HG03060 (cell line): ENCODE measurements at regions not wholly inside any gene's neighbourhood (a gene's known extent, or its start where the extent isn't known, plus 50 kb on each side); places are given as distances from the start of the nearest gene placed in this dataset.
"Not testable (repeated sequence)": the region's sequence is repeated elsewhere in the genome, so short reads cannot be mapped to it uniquely, and the experiment has no call there.

Source experiments
- ATAC-seq: cut with Tn5 transposase; IDR thresholded peaks from one replicate; pipeline ENCODE4 v1.9.1; 2021; ENCODE audit warnings: low read depth, moderate number of reproducible peaks; ENCODE audit not compliant: unreplicated experiment

DNA sequence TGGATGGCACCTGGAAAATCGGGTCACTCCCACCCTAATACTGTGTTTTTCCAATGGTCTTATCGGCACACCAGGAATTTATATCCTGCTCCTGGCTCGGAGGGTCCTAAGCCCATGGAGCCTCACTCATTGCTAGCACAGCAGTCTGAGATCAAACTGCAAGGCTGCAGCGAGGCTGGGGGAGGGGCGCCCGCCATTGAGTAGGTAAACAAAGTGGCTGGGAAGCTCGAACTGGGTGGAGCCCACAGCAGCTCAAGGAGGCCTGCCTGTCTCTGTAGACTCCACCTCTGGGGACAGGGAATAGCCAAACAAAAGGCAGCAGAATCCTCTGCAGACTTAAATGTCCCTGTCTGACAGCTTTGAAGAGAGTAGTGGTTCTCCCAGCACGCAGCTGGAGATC is 607.0 kb downstream of the LMO7 start:
- not testable (repeated sequence) for ATAC-seq

DNA sequence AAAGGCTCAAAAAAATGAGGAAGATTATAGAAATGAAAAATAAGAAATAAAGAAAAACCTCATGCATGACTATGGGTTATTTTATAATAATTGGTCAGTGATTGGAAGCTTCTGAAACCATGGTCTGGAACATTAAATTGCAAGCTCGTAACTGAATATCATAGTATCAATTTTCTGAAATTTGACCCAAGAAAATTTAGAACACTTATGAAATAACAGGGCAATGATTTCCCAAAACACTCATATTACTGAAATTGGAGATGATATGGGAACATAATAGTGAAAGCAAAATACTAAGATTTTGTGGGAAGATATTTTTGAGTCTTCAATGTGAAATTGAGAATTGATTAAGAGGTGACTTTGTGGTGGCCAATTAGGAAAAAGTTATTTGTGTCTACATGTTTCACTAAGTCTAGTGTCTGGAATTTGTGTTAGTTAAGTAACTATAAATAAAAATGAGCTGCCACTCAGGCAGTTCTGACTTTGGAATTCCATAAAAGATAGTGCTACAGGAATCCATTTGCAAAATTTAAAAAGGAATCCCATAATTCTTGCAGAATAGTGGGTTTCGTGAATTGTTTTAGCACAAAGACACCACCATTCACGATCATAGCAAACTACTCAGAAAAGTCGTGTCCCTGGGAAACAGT is 603.0 kb downstream of the LMO7 start:
- no peak for ATAC-seq

DNA sequence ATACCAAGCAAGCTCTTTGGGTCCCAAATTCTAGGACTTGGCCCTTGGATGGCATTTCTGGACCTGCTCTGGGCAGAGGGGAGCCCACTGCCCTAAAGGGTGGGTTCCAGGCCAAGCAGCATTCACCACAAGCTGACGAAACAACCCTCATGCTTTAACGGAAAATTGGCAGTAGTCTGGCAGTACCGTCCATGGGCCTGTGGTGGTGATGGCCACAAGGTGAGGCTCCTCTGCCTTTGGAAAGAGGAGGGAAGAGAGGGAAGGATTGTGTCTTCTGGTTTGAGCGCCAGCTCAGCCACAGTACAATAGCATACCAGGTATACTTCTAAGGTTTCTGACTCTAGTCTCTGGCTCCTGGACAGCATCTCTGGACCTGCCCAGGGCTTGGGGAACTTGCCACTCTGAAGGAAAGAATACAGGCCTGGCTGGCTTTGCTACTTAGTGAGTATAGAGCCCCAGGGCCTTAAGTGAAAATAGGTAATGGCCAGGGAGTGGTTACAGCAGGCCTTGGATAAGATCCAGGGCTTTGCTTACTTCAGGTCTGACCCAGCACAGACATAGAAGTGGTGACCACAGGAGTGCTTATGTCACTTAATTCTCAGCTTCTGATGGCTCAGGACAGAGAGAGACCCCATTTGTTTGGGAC is 595.5 kb downstream of the LMO7 start:
- no peak for ATAC-seq

DNA sequence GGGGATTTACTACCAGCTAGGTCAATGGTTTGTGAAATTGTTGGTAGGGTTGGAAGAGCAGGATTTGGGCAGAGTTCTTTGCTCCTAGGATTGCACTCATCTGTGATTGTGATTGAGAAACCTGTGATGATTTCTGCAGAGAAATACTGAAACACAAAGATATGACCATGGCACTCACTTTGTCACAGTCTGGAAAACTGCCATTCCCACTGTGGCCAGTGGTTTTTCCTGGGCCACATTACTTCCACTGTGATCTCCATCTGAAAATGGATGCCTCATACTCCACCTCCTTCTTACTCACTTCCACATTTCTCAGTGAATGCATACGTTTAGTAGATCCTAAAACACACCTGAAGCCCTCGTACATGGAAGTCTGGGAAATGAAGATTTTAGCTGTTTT is 593.2 kb downstream of the LMO7 start:
- ATAC-seq = no peak

DNA sequence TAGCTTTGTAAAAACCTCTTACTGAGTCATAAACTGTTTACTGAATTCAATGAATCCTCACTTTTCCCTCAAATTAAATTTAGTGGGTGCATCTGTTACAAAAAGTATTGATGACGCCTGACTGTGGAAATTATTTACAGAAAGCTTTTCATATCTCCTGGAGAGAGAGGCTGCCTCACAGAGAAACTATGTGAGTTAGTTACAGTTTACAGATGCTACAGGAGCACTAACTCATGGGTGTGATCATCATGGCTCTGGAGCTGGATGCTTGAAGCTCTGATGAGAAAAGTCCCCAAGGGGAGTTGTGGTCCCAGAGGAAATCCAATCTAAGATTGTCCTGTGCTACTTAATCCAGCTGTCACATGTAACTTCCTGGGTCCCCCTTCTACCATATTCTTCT is 590.8 kb downstream of the LMO7 start:
- ATAC-seq = no peak

DNA sequence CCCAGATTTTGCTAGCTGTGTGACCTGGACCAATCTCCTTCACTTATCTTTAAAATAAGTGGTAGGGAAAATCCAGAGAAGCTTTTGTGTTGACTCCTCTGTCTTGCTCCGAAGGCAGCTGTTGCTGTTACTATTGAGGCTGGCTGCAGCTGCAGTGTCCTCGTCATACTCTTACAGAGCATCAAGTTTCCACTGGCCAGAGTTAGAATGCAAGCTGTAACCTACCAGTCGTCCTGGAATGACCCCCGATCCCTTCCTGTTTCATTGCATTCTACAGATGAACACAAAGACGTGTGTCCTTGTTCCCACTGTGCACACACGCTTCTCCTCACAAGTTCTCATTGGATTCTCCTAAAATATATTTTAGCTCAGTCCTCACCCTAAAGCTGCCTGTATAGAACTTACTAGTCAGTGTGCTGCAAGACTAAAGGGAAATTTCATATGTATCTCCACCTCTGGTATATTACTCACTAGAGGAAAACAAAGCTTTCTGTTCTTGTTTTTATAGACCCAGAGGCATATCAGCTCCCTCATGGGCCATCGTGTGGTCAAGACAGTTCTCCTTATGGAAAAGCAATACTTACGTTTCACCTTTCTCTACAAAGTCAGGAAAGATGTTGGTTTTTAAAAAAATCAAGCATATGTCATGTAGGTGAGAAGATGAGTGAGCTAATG is 589.8 kb downstream of the LMO7 start:
- no peak for ATAC-seq

DNA sequence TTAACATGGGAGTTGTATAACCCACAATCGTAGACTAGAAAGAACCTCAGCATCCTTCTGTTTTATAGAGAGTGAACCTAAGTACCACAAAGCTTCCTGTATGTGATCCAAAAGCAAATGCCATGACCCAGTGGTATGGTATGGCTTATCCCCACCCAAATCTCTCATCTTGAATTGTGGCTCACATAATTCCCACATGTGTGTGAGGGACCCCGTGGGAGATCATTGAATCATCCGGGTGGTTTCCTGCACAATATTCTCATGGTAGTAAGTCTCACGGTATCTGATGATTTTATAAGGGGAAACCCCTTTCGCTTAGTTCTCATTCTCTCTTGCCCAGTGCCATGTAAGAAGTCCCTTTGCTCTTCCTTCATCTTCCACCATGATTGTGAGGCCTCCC is 587.9 kb downstream of the LMO7 start:
- ATAC-seq = no peak

DNA sequence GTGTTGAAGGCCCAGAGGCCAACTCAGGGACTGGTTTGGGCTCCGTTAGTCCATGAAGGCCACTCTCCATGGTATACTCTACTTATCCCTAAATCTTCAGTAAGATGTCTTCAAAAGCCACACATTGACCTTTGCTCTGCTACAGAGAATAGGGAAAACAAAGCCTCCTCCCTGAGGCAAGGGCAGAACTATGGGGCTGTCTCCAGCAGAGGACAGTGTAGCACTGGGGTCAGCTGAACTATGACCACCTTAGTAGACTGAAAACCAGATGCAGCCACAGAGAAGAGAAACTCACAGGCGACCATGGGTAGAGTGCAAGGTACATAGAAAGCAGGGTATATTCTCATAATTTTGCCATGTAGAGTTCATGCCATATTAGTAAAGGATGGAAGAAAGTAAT is 587.4 kb downstream of the LMO7 start:
- ATAC-seq = no peak

DNA sequence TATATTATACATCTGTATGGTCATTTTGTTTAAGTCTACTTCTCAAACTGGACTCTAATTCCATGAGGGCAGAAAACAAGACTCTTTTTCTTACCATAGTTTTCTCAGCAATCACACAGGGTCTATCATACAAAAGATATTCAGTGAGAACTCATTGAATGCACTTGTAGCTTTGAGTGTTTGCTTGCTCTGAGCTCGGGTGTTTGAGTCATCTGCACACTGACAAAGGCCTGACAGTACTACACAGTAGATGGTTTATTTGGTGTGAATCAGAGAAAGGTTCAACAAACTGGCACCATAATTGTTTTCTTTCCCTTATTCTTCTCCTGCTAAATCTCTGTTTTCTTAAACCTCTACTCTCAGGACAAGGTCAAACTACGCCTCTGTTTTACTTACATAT is 586.4 kb downstream of the LMO7 start:
- no peak for ATAC-seq

DNA sequence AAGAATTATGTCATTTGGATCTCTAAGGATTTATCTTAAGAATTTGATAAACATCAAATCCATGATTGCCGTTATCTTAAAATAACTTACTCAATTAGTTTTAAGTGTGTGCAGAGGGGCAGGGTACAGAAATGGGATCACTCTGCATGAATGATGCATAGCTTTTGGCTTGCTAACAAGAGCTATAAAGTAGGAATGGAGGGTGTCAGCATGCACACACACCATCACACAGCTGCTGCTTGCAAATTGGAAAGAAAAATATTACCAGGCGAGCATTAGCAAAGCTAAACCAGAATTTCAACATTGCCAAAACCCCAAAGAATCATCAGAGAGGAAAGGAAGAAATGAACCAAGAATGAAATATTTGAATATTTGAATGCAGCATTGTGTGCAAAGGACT is 580.6 kb downstream of the LMO7 start:
- no peak for ATAC-seq

DNA sequence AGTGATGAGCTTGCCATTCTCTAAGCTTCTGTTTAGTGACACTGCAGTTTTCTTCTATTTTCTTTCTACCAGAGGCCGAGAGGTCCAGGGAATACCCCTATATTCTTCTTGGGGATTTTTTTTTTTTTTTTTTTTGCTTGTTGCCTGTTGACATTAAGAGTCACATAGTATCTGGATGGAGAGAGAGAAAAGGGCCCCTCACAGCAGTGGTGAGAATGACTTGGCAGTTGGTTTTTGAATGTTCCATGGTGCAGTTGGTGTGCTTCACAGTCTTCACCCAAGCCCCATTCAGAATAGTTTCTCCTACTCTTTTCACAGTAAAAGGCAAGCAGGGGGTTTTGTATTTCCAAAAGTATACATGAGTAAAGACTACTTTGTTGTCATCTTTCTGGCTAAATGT is 577.9 kb downstream of the LMO7 start:
- no peak for ATAC-seq

DNA sequence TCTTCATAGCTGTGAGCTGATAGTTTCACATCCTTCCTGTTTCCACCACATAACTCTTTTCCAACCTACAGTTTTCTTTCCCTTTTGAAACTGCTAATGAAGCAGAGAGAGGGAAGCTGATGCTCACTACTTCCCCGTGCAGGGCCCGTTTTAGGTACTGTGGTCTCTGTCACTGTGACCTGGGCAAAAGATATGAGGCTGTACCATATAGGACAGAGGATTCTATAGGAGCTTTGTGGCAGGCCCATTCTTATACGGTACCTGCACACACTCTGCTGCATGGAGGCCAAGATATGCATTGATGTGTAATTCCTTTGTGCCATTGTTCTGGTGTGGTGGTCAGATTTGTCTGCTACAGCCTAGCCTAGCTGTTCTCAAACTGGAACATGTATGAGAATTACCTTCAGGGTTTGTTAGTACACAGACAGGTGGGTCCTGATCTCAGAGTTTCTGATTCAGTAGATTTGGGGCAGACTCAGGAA is 577.3 kb downstream of the LMO7 start:
- no peak for ATAC-seq

DNA sequence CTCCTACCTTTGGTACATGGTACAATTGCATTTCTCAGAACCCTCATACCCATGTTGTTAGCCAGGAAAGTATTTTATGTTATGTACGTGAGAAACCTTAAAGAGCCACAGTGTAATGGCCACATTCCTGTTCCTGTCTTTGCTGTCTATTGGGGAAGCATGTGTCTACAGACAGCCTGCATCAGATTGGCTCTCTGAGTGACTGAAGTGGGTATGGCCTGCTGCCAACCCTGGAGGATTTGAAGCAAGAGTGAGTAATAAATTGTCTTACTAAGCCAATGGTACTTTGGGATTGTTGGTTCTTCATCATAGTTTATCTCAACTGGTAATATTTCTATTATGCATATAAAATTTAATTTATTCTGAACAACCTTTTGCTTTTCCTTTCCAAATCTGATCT is 574.1 kb downstream of the LMO7 start:
- ATAC-seq = no peak

DNA sequence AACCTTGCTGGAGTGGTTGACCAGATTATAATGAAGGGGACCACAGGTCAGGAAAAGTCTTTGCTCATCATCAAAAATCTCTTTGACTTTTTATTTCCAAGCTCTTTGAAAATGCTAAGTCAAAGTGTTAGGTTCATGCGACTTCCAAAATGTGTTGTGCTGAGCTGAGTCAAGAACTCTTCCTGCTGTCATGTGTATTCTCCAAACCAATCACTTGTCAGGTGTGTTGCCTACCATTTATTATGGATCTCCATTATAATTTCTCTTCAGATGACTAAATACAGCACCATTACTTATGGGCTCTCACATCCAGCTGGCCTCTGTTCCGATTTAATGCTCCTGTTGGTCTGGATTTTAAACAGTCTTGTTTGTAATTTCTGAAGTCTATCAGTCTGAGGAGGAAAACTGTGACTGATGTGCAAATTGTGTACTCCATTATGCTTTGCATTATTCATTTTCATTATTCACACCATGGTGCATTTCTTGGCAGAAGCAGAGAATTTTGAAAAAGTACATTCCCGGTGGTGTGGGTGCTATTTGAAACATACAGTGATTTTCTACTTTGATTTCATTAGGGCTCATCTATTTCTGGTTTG is 562.5 kb downstream of the LMO7 start:
- no peak for ATAC-seq

DNA sequence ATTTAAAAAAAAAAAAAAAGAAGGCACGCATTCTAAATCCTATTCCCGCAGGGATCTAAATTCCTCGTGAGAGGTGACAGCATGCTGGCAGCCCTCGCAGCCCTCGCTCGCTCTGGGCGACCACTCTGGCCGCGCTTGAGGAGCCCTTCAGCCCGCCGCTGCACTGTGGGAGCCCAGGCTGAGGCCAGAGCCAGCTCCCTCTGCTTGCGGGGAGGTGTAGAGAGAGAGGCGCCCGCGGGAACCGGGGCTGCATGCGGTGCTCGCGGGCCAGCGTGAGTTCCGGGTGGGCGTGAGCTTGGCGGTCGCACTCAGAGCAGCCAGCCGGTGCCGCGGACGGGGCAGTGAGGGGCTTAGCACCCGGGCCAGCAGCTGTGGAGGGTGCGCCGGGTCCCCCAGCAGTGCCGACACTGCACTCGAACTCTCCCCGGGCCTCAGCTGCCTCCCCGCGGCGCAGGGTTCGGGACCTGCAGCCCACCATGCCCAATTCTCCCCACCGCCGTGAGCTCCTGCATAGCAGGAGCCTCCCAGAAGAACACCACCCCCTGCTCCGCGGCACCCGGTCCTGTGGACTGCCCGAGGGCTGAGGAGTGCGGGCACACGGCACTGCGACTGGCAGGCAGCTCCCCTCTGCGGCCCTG is 553.9 kb downstream of the LMO7 start:
- ATAC-seq = no peak

DNA sequence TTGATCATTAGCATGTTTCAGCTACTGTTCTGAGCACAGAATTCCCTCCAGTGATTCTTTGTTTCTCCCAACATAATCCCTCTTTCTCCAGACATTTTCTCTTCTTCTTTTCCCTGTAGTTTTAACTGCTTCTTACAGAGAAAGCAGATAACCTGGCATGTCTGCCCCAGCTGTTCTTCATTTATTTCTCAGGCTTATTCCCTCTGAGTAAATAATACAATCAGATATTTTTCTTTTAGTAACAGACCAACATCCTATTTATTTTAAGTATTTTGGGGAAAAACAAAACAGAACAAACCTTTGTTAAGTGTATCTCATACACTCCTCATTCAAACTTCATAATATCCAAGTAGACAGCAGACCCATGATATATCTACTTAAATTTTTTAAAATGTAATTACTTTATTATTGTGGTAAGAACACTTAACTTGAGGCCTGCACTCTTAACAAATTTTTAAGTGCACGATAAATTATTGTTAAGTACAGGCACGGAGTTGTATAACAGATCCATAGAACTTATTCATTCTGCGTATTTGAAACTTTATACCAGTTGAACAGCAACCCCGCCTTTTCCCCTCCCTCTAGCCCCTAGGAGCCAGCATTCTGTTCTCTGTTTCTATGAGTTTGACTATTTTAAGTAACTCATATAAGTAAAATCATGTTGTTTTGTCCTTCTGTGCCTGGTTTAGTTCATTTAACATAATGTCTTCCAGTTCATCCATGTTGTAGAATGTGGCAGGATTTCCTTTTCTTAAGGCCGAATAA is 540.0 kb downstream of the LMO7 start:
- no peak for ATAC-seq

DNA sequence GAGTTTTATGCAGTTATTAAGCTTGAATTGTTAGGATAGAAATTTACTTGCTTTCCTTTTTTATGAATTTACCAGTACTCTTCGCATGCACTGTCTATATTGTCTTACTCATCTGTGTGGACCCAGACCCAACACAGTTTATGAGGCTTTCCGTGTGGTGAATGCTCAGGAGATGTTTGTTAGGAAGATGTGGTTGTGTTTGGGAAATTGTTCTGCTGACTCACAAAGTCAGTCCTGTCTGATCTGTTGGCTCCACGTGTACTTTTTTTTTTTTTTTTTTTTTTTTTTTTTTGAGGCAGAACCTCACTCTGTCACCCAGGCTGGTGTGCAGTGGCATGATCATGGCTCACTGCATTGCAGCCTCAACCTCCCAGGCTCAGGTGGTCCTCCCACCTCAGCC is 532.5 kb downstream of the LMO7 start:
- no peak for ATAC-seq

DNA sequence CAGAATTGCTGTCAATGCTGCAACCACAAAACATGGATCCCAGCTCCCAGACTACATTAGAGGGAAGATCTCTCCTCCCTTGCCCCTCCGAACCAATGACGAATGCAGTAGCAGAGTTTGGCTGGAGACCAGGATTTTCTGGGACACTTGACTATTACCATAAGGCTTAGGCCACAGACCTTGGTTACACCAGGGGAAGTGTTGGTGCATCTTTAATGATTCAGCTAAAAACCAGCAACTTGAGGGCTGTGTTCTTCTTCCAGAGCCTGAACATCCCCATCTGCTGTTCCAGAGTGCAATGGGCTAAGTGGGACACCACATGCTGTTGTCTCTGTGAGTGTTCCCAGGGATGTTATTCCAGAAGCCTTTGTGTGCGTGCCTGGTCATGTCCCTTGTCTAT is 528.2 kb downstream of the LMO7 start:
- ATAC-seq = no peak

DNA sequence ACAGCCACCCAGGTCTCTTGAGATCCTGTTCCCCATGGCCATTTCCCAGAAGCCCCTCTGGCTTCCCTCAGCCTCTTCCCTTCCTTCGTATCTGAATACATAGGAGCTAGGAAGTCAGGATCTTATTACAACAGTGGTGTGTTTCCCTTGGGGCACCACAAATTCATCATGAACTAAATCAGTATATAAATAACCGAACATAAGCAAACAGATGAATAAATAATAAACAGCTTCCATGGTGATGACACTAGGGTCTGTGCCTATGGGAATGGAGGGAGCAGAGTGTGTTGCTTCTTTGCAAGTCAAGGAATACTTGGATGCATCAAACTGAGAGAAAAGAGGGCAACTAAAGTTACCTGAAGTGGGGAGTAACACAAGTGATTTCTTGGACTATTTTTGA is 527.6 kb downstream of the LMO7 start:
- no peak for ATAC-seq
